PC-3 (cell line): ENCODE measurements at regions not wholly inside any gene's neighbourhood (a gene's known extent, or its start where the extent isn't known, plus 50 kb on each side); places are given as distances from the start of the nearest gene placed in this dataset.

ENCODE experiments used
- ATAC-seq: fragments of 200-7000 bp; cut with Tn5 transposase; 2 replicates; pipeline ENCODE4 v1.9.1; 2020; ENCODE audit warnings: mild to moderate bottlenecking, moderate library complexity
- BruUV-seq: library from RNA; stranded (reverse); fragments of 400-500 nt; replicated peaks from 2 replicates; lab custom pipeline; 2021; lab: Mats Ljungman, UMichigan
- CTCF ChIA-PET: fragments of 300-600 bp; sonication (Branson Sonifier 250); formaldehyde crosslinking; loops from one replicate; lab custom pipeline; 2022; ENCODE audit warnings: antibody characterized with exemption; lab: Charles Lee
- POLR2A ChIA-PET: fragments of 300-600 bp; sonication (Branson Sonifier 250); formaldehyde crosslinking; loops from one replicate; lab custom pipeline; 2022; ENCODE audit warnings: antibody characterized with exemption; ENCODE audit not compliant: unreplicated experiment; lab: Charles Lee
- DNase-seq: peaks from one replicate; pipeline ENCODE4 v3.0.0-alpha.2; 2015
- H2AFZ ChIP-seq: fragments of 300-600 bp; sonication (generic); 2 replicates; pipeline ENCODE4 v1.6.0; 2016; ENCODE audit warnings: antibody characterized with exemption, low read length
- H3F3A ChIP-seq: fragments of 300-600 bp; sonication (generic); one replicate; pipeline ENCODE4 v1.6.0; 2017; ENCODE audit warnings: antibody characterized with exemption, low read length, control low read depth, mild to moderate bottlenecking; ENCODE audit not compliant: unreplicated experiment
- H3K27ac ChIP-seq: fragments of 300-600 bp; sonication (generic); 2 replicates; pipeline ENCODE4 v1.5.1; 2016; ENCODE audit warnings: mild to moderate bottlenecking, low read length
- H3K27me3 ChIP-seq: fragments of 300-600 bp; sonication (generic); 2 replicates; pipeline ENCODE4 v1.6.1; 2016; ENCODE audit warnings: low read length, mixed read lengths
- H3K36me3 ChIP-seq: fragments of 300-600 bp; sonication (generic); 2 replicates; pipeline ENCODE4 v1.6.1; 2016; ENCODE audit warnings: low read depth, mixed run types, low read length, mixed read lengths
- H3K4me1 ChIP-seq: fragments of 300-600 bp; sonication (generic); 2 replicates; pipeline ENCODE4 v1.5.1; 2016; ENCODE audit warnings: low read length; ENCODE audit not compliant: insufficient read depth
- H3K4me2 ChIP-seq: fragments of 300-600 bp; sonication (generic); 2 replicates; pipeline ENCODE4 v1.6.0; 2016; ENCODE audit warnings: low read length
- H3K4me3 ChIP-seq: fragments of 300-600 bp; sonication (generic); 2 replicates; pipeline ENCODE4 v1.5.1; 2016; ENCODE audit warnings: mild to moderate bottlenecking, low read length, mixed read lengths
- H3K79me2 ChIP-seq: fragments of 300-600 bp; sonication (generic); 2 replicates; pipeline ENCODE4 v1.6.1; 2017; ENCODE audit warnings: low read length, mixed read lengths
- H3K9ac ChIP-seq: fragments of 300-600 bp; sonication (generic); 2 replicates; pipeline ENCODE4 v1.6.0; 2016; ENCODE audit warnings: mild to moderate bottlenecking, low read length
- H3K9me2 ChIP-seq: fragments of 300-600 bp; sonication (generic); replicated peaks from 2 replicates; pipeline ENCODE4 v1.6.1; 2016; ENCODE audit warnings: mixed run types, low read length, mixed read lengths
- H3K9me3 ChIP-seq: fragments of 300-600 bp; sonication (generic); 2 replicates; pipeline ENCODE4 v1.6.1; 2016; ENCODE audit warnings: low read length, mixed read lengths
- H4K20me1 ChIP-seq: fragments of 300-600 bp; sonication (generic); 2 replicates; pipeline ENCODE4 v1.6.1; 2016; ENCODE audit warnings: low read length, mixed read lengths
- EZH2 ChIP-seq: fragments of 300-600 bp; sonication (generic); IDR thresholded peaks from one replicate; pipeline ENCODE4 v1.6.1; 2017; ENCODE audit warnings: antibody characterized with exemption, mild to moderate bottlenecking, low read length; ENCODE audit not compliant: unreplicated experiment
- EZH2phosphoT487 ChIP-seq: fragments of 300-600 bp; sonication (generic); IDR thresholded peaks from 2 replicates; pipeline ENCODE4 v1.6.1; 2018; ENCODE audit warnings: mild to moderate bottlenecking, antibody characterized with exemption, low read length, borderline replicate concordance
- intact Hi-C: fragments of 100-400 bp; cut with micrococcal nuclease; formaldehyde crosslinking; loops from 2 replicates; pipeline ENCODE4 v1.9.0; 2023
- TF ChIP-seq, protein P1 (sequence below): fragments of 300-600 bp; sonication (generic); conservative IDR thresholded peaks from 2 replicates; pipeline ENCODE4 v1.5.1; 2017; ENCODE audit warnings: antibody characterized with exemption, low read depth, mild to moderate bottlenecking, low read length

GRCh38 chr13:76023652-76024051, 387.5 kb downstream of the LMO7 start:
- H3K9me3 ChIP-seq: 0 out of 2 replicates have a peak, but pooled peaks cover 4% of the 10 kb centered on the region
- H3K27ac ChIP-seq: no peak overlapping the region; the same call in 1 of the 2 replicates
- H3K36me3 ChIP-seq: no peaks in the 10 kb centered on the region
- no peaks in the 10 kb centered on the region for H3K27me3 ChIP-seq
- no peaks in the 10 kb centered on the region for H4K20me1 ChIP-seq
- H3K9me2 ChIP-seq: no peaks in the 10 kb centered on the region
- ChIA-PET POLR2A (interaction anchor here (0.6 kb wide), 1 partner anchor 11 kb away, joined by 4 read pairs; no protein-coding TSS in a partner anchor), CTCF (no interaction called here)
- H3K4me3 ChIP-seq: no peak overlapping the region
- ATAC-seq (peak; percentile 80), DNase-seq (peak; percentile 83)
- peaks cover 5% of the 10 kb centered on the region for H3F3A ChIP-seq
- no peak overlapping the region for H3K9ac ChIP-seq
- TF ChIP-seq EZH2: no peak
- TF ChIP-seq, protein P1, sequence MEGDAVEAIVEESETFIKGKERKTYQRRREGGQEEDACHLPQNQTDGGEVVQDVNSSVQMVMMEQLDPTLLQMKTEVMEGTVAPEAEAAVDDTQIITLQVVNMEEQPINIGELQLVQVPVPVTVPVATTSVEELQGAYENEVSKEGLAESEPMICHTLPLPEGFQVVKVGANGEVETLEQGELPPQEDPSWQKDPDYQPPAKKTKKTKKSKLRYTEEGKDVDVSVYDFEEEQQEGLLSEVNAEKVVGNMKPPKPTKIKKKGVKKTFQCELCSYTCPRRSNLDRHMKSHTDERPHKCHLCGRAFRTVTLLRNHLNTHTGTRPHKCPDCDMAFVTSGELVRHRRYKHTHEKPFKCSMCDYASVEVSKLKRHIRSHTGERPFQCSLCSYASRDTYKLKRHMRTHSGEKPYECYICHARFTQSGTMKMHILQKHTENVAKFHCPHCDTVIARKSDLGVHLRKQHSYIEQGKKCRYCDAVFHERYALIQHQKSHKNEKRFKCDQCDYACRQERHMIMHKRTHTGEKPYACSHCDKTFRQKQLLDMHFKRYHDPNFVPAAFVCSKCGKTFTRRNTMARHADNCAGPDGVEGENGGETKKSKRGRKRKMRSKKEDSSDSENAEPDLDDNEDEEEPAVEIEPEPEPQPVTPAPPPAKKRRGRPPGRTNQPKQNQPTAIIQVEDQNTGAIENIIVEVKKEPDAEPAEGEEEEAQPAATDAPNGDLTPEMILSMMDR: no peak
- TF ChIP-seq EZH2phosphoT487: no peak
- BruUV-seq: no TSS peak
- peak overlapping the region; percentile 64 for H3K4me2 ChIP-seq
- intact Hi-C loops: loop anchor here (5.0 kb wide), 1 partner anchor 269 kb away; no protein-coding TSS in a partner anchor
- H3K4me1 ChIP-seq: peaks cover 35% of the 10 kb centered on the region
- H3K79me2 ChIP-seq: no peaks in the 10 kb centered on the region
- H2AFZ ChIP-seq: no peak overlapping the region

- Histone ChIP-seq H4K20me1 (no peaks in the 10 kb centered on the region), H3K36me3 (no peaks in the 10 kb centered on the region), H3K27me3 (no peaks in the 10 kb centered on the region), H3K27ac (no peak overlapping the region), H3K9me2 (no peaks in the 10 kb centered on the region), H3F3A (peaks cover 5% of the 10 kb centered on the region), H3K4me2 (no peak overlapping the region), H3K4me1 (peaks cover 40% of the 10 kb centered on the region), H2AFZ (no peak overlapping the region), H3K4me3 (no peak overlapping the region), H3K9me3 (0 out of 2 replicates have a peak, but pooled peaks cover 4% of the 10 kb centered on the region), H3K79me2 (no peaks in the 10 kb centered on the region), H3K9ac (no peak overlapping the region)
- BruUV-seq: no TSS peak
- intact Hi-C loops: loop anchor here (5.0 kb wide), 1 partner anchor 272 kb away; no protein-coding TSS in a partner anchor
- TF ChIP-seq EZH2phosphoT487: no peak
- TF ChIP-seq, protein P1: no peak
- TF ChIP-seq EZH2: no peak
- CTCF ChIA-PET: no interaction called here
- POLR2A ChIA-PET: no interaction called here
- DNase-seq (no peak), ATAC-seq (no peak)
These were observed 384.4 kb downstream of the LMO7 start for GRCh38 chr13:76020421-76020955.

GRCh38 chr13:76019421-76020044, 383.4 kb downstream of the LMO7 start:
- H3K27ac ChIP-seq: no peak overlapping the region
- peak; percentile 88 for DNase-seq
- H2AFZ ChIP-seq: peak overlapping the region; percentile 74
- 0 out of 2 replicates have a peak, but pooled peaks cover 4% of the 10 kb centered on the region for H3K9me3 ChIP-seq
- ChIA-PET POLR2A (no interaction called here), CTCF (no interaction called here)
- no peaks in the 10 kb centered on the region for H3K36me3 ChIP-seq
- BruUV-seq: no TSS peak
- H3K79me2 ChIP-seq: no peaks in the 10 kb centered on the region
- TF ChIP-seq EZH2phosphoT487 (no peak), EZH2 (no peak)
- TF ChIP-seq, protein P1: peak; percentile 77
- no peaks in the 10 kb centered on the region for H3K9me2 ChIP-seq
- H3K9ac ChIP-seq: no peak overlapping the region
- H4K20me1 ChIP-seq: no peaks in the 10 kb centered on the region
- ATAC-seq: peak; percentile 82
- no peaks in the 10 kb centered on the region for H3K27me3 ChIP-seq
- peak overlapping the region; percentile 45 for H3K4me2 ChIP-seq
- H3K4me1 ChIP-seq: peaks cover 48% of the 10 kb centered on the region
- intact Hi-C loops: loop anchor here (1.0 to 10.0 kb wide), 5 partner anchors 143 to 885 kb away; no protein-coding TSS in a partner anchor
- peaks cover 5% of the 10 kb centered on the region for H3F3A ChIP-seq
- no peak overlapping the region for H3K4me3 ChIP-seq
